ENCODE measurements at regions not wholly inside any gene's neighbourhood (a gene's known extent, or its start where the extent isn't known, plus 50 kb on each side); places are given as distances from the start of the nearest gene placed in this dataset.

GRCh38 chr4:144402999-144403398 is 243.0 kb upstream of the HHIP start:
- no peak for TF ChIP-seq POLR2AphosphoS5 (IDR thresholded peaks at IDR 0.05)
- TF ChIP-seq, protein P1, sequence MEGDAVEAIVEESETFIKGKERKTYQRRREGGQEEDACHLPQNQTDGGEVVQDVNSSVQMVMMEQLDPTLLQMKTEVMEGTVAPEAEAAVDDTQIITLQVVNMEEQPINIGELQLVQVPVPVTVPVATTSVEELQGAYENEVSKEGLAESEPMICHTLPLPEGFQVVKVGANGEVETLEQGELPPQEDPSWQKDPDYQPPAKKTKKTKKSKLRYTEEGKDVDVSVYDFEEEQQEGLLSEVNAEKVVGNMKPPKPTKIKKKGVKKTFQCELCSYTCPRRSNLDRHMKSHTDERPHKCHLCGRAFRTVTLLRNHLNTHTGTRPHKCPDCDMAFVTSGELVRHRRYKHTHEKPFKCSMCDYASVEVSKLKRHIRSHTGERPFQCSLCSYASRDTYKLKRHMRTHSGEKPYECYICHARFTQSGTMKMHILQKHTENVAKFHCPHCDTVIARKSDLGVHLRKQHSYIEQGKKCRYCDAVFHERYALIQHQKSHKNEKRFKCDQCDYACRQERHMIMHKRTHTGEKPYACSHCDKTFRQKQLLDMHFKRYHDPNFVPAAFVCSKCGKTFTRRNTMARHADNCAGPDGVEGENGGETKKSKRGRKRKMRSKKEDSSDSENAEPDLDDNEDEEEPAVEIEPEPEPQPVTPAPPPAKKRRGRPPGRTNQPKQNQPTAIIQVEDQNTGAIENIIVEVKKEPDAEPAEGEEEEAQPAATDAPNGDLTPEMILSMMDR (IDR thresholded peaks at IDR 0.05), result no peak

Data from upper lobe of left lung (tissue), 4 donors.